Osteoblast (primary cell): ENCODE measurements at regions not wholly inside any gene's neighbourhood (a gene's known extent, or its start where the extent isn't known, plus 50 kb on each side); places are given as distances from the start of the nearest gene placed in this dataset.

Experiments used
- DNase-seq: peaks from one replicate; pipeline ENCODE4 v3.0.0; 2011; ENCODE audit warnings: low spot score, mixed read lengths; ENCODE audit not compliant: insufficient read length; ENCODE audit errors: missing footprints
- H2AFZ ChIP-seq: 2 replicates; pipeline ENCODE4 v1.6.0; 2011; ENCODE audit warnings: mild to moderate bottlenecking, low read length
- H3K27ac ChIP-seq: 2 replicates; pipeline ENCODE4 v1.5.1; 2011; ENCODE audit warnings: mild to moderate bottlenecking, low read depth, low read length, moderate library complexity
- H3K27me3 ChIP-seq: 2 replicates; pipeline ENCODE4 v1.6.0; 2012; ENCODE audit warnings: mild to moderate bottlenecking, control low read depth, inconsistent platforms, low read length, moderate library complexity; ENCODE audit not compliant: insufficient read depth
- H3K36me3 ChIP-seq: 2 replicates; pipeline ENCODE4 v1.5.1; 2011; ENCODE audit warnings: mild to moderate bottlenecking, low read length, control low read depth, moderate library complexity; ENCODE audit not compliant: insufficient read depth
- H3K4me1 ChIP-seq: 2 replicates; pipeline ENCODE4 v1.5.1; 2011; ENCODE audit warnings: mild to moderate bottlenecking, low read length, control low read depth, moderate library complexity; ENCODE audit not compliant: insufficient read depth
- H3K4me2 ChIP-seq: 2 replicates; pipeline ENCODE4 v1.6.0; 2011; ENCODE audit warnings: mild to moderate bottlenecking, low read length; ENCODE audit not compliant: insufficient read depth
- H3K4me3 ChIP-seq: fragments of 200-600 bp; sonication (generic); 3 replicates; pipeline ENCODE4 v1.5.1; 2012; ENCODE audit warnings: mild to moderate bottlenecking, low read length, inconsistent platforms; ENCODE audit not compliant: insufficient read depth
- H3K79me2 ChIP-seq: 2 replicates; pipeline ENCODE4 v1.6.0; 2012; ENCODE audit warnings: mild to moderate bottlenecking, low read length, control low read depth, inconsistent platforms; ENCODE audit not compliant: insufficient read depth
- H3K9me3 ChIP-seq: 2 replicates; pipeline ENCODE4 v1.5.1; 2011; ENCODE audit warnings: low read depth, low read length, control low read depth
- H4K20me1 ChIP-seq: 2 replicates; pipeline ENCODE4 v1.6.0; 2012; ENCODE audit warnings: mild to moderate bottlenecking, low read length, control low read depth; ENCODE audit not compliant: insufficient read depth
- CTCF ChIP-seq: IDR thresholded peaks from 2 replicates; pipeline ENCODE4 v1.5.1; 2011; ENCODE audit warnings: mild to moderate bottlenecking, low read depth, low read length, moderate library complexity; ENCODE audit errors: extremely low read depth

GRCh38 chr15:93173369-93173768, 84.4 kb upstream of the RGMA start:
- Histone ChIP-seq H3K79me2 (no peaks in the 10 kb centered on the region), H2AFZ (no peak overlapping the region), H3K4me1 (no peaks in the 10 kb centered on the region), H4K20me1 (no peaks in the 10 kb centered on the region), H3K4me2 (no peak overlapping the region), H3K27me3 (no peaks in the 10 kb centered on the region), H3K27ac (no peak overlapping the region), H3K9me3 (no peaks in the 10 kb centered on the region), H3K36me3 (no peaks in the 10 kb centered on the region), H3K4me3 (no peak overlapping the region)
- no peak for TF ChIP-seq CTCF
- DNase-seq: no peak

GRCh38 chr15:93171476-93171875, 82.5 kb upstream of the RGMA start:
- H3K36me3 ChIP-seq: no peaks in the 10 kb centered on the region
- DNase-seq: no peak
- no peak overlapping the region for H3K4me2 ChIP-seq
- no peak overlapping the region for H3K4me3 ChIP-seq
- no peaks in the 10 kb centered on the region for H3K9me3 ChIP-seq
- no peak overlapping the region for H3K27ac ChIP-seq
- no peak for TF ChIP-seq CTCF
- H3K27me3 ChIP-seq: no peaks in the 10 kb centered on the region
- no peak overlapping the region for H2AFZ ChIP-seq
- H3K79me2 ChIP-seq: no peaks in the 10 kb centered on the region
- no peaks in the 10 kb centered on the region for H4K20me1 ChIP-seq
- no peaks in the 10 kb centered on the region for H3K4me1 ChIP-seq

GRCh38 chr15:93170329-93170728, 81.3 kb upstream of the RGMA start:
- no peak overlapping the region for H3K27ac ChIP-seq
- H3K4me3 ChIP-seq: no peak overlapping the region
- H3K4me1 ChIP-seq: no peaks in the 10 kb centered on the region
- H3K79me2 ChIP-seq: no peaks in the 10 kb centered on the region
- H3K9me3 ChIP-seq: no peaks in the 10 kb centered on the region
- TF ChIP-seq CTCF: no peak
- no peak overlapping the region for H2AFZ ChIP-seq
- DNase-seq: no peak
- no peaks in the 10 kb centered on the region for H3K27me3 ChIP-seq
- no peak overlapping the region for H3K4me2 ChIP-seq
- no peaks in the 10 kb centered on the region for H4K20me1 ChIP-seq
- no peaks in the 10 kb centered on the region for H3K36me3 ChIP-seq

- DNase-seq: no peak
These were observed 79.9 kb upstream of the RGMA start for GRCh38 chr15:93168910-93169309.

More at GRCh38 chr15:93168910-93169309, 79.9 kb upstream of the RGMA start:
- Histone ChIP-seq H4K20me1 (no peaks in the 10 kb centered on the region), H2AFZ (no peak overlapping the region), H3K4me1 (no peaks in the 10 kb centered on the region), H3K36me3 (no peaks in the 10 kb centered on the region), H3K27me3 (no peaks in the 10 kb centered on the region), H3K4me3 (no peak overlapping the region), H3K9me3 (no peaks in the 10 kb centered on the region), H3K4me2 (no peak overlapping the region), H3K79me2 (no peaks in the 10 kb centered on the region), H3K27ac (no peak overlapping the region)
- no peak for TF ChIP-seq CTCF
